Liver (tissue), 7 donors: ENCODE measurements at regions not wholly inside any gene's neighbourhood (a gene's known extent, or its start where the extent isn't known, plus 50 kb on each side); places are given as distances from the start of the nearest gene placed in this dataset.

ENCODE experiments used
- DNase-seq: peaks from one replicate; pipeline ENCODE4 v3.0.0-alpha.2; 2017; ENCODE audit warnings: low spot score
- H3K27ac ChIP-seq, 2 donors: one replicate each; pipeline ENCODE4 v1.7.0; 2013; ENCODE audit warnings: inconsistent platforms in 2 of 2, low read length in 2 of 2, control low read depth in 1 of 2, low read depth in 1 of 2, mild to moderate bottlenecking in 1 of 2
- H3K27me3 ChIP-seq, 4 donors: one replicate each; pipeline versions ENCODE4 v1.6.1 to v1.7.0; 2013; ENCODE audit warnings: low read length in 3 of 4, inconsistent platforms in 1 of 4, mild to moderate bottlenecking in 1 of 4, moderate library complexity in 1 of 4; ENCODE audit not compliant: control insufficient read depth in 4 of 4, insufficient read depth in 4 of 4
- H3K36me3 ChIP-seq, 4 donors: one replicate each; pipeline versions ENCODE4 v1.6.1 to v1.7.0; 2013; ENCODE audit warnings: low read length in 3 of 4, mild to moderate bottlenecking in 3 of 4, low read depth in 1 of 4, moderate library complexity in 1 of 4; ENCODE audit not compliant: control insufficient read depth in 4 of 4, insufficient read depth in 3 of 4
- H3K4me1 ChIP-seq, 4 donors: one replicate each; pipeline versions ENCODE4 v1.6.1 to v1.7.0; 2013; ENCODE audit warnings: low read length in 3 of 4, mild to moderate bottlenecking in 3 of 4, moderate library complexity in 1 of 4; ENCODE audit not compliant: control insufficient read depth in 4 of 4, insufficient read depth in 4 of 4
- H3K4me3 ChIP-seq, 3 donors: one replicate each; pipeline versions ENCODE4 v1.6.1 to v1.7.0; 2013; ENCODE audit warnings: low read length in 3 of 3, control low read depth in 1 of 3, low read depth in 1 of 3, mild to moderate bottlenecking in 1 of 3
- H3K9ac ChIP-seq, 2 donors: one replicate each; pipeline ENCODE4 v1.7.0; 2013; ENCODE audit warnings: low read length in 2 of 2, mild to moderate bottlenecking in 2 of 2, moderate library complexity in 2 of 2, control low read depth in 1 of 2, low read depth in 1 of 2
- H3K9me3 ChIP-seq, 4 donors: one replicate each; pipeline versions ENCODE4 v1.6.1 to v1.7.0; 2013; ENCODE audit warnings: low read length in 3 of 4; ENCODE audit not compliant: control insufficient read depth in 4 of 4
- ATF3 ChIP-seq: IDR thresholded peaks from 2 replicates; pipeline ENCODE4 v1.6.1; 2016; ENCODE audit warnings: antibody characterized with exemption
- EGR1 ChIP-seq, 2 donors: IDR thresholded peaks; 2 replicates each; pipeline ENCODE4 v1.6.1; 2016 to 2018; ENCODE audit warnings: antibody characterized with exemption in 2 of 2, low read depth in 2 of 2
- FOXA1 ChIP-seq: IDR thresholded peaks from 2 replicates; pipeline ENCODE4 v1.6.1; 2016; ENCODE audit warnings: antibody characterized with exemption
- FOXA2 ChIP-seq: IDR thresholded peaks from 2 replicates; pipeline ENCODE4 v1.6.1; 2016; ENCODE audit warnings: antibody characterized with exemption
- GABPA ChIP-seq, 2 donors: IDR thresholded peaks in 1 of 2; conservative IDR thresholded peaks in 1 of 2; 2 replicates each; pipeline ENCODE4 v1.6.1; 2016; ENCODE audit warnings: antibody characterized with exemption in 2 of 2, mild to moderate bottlenecking in 1 of 2, moderate library complexity in 1 of 2
- HNF4A ChIP-seq, 2 donors: conservative IDR thresholded peaks; 2 replicates each; pipeline ENCODE4 v1.6.1; 2016; ENCODE audit warnings: antibody characterized with exemption in 2 of 2, mild to moderate bottlenecking in 2 of 2
- HNF4G ChIP-seq: IDR thresholded peaks from 2 replicates; pipeline ENCODE4 v1.6.1; 2016; ENCODE audit warnings: antibody characterized with exemption
- JUND ChIP-seq, 2 donors: IDR thresholded peaks; 2 replicates each; pipeline ENCODE4 v1.6.1; 2016; ENCODE audit warnings: antibody characterized with exemption in 2 of 2
- MAX ChIP-seq: IDR thresholded peaks from 2 replicates; pipeline ENCODE4 v1.6.1; 2016; ENCODE audit warnings: antibody characterized with exemption
- NR2F2 ChIP-seq: IDR thresholded peaks from 2 replicates; pipeline ENCODE4 v1.6.1; 2016; ENCODE audit warnings: antibody characterized with exemption
- RXRA ChIP-seq, 2 donors: IDR thresholded peaks; 2 replicates each; pipeline ENCODE4 v1.6.1; 2017 to 2018; ENCODE audit warnings: antibody characterized with exemption in 2 of 2, mild to moderate bottlenecking in 1 of 2
- SP1 ChIP-seq: IDR thresholded peaks from 2 replicates; pipeline ENCODE4 v1.6.1; 2018; ENCODE audit warnings: antibody characterized with exemption, mild to moderate bottlenecking
- TAF1 ChIP-seq: conservative IDR thresholded peaks from 2 replicates; pipeline ENCODE4 v1.6.1; 2016; ENCODE audit warnings: antibody characterized with exemption, mild to moderate bottlenecking
- YY1 ChIP-seq: IDR thresholded peaks from 2 replicates; pipeline ENCODE4 v1.6.1; 2016; ENCODE audit warnings: antibody characterized with exemption, mild to moderate bottlenecking
- ZBTB33 ChIP-seq: IDR thresholded peaks from 2 replicates; pipeline ENCODE4 v1.6.1; 2016; ENCODE audit warnings: antibody characterized with exemption
- WGBS: extraction: QIAGEN DNeasy Blood & Tissue Kit; methylation state at CpG from one replicate; pipeline ENCODE4 v1.1.7; 2013; 5-methylcytosine and 5-hydroxymethylcytosine counted together
- donor health status: healthy.
- donor health status: healthy.
- donor health status: healthy.
- donor health status: healthy.

- Histone ChIP-seq H3K9ac (no peak overlapping the region), H3K27me3 (no peaks in the 10 kb centered on the region), H3K4me1 (peaks cover 1 to 2% (median 2%) of the 10 kb centered on the region in 4 donors), H3K27ac (no peak overlapping the region), H3K9me3 (no peaks in the 10 kb centered on the region), H3K36me3 (no peaks in the 10 kb centered on the region), H3K4me3 (no peak overlapping the region)
- TF ChIP-seq TAF1 (no peak), HNF4G (no peak), ZBTB33 (no peak), MAX (no peak), EGR1 (IDR thresholded peaks at IDR 0.05; ENCODE audit: low read depth in 2 of 2) (no peak), FOXA2 (no peak), GABPA (IDR thresholded peaks at IDR 0.05 in 1 of 2, conservative IDR thresholded peaks at IDR 0.05 in 1 of 2) (no peak), HNF4A (conservative IDR thresholded peaks at IDR 0.05) (no peak), SP1 (no peak), ATF3 (no peak), FOXA1 (no peak), NR2F2 (no peak), JUND (IDR thresholded peaks at IDR 0.05) (no peak), YY1 (no peak)
- DNase-seq = no peak
These were observed 701.6 kb downstream of the KCNA4 start for GRCh38 chr11:29315275-29315674.

- Histone ChIP-seq H3K4me1 (peaks cover 0 to 1% (median 0%) of the 10 kb centered on the region in 4 donors), H3K27me3 (no peaks in the 10 kb centered on the region), H3K27ac (no peak overlapping the region), H3K36me3 (no peaks in the 10 kb centered on the region), H3K9me3 (no peaks in the 10 kb centered on the region), H3K9ac (no peak overlapping the region), H3K4me3 (no peak overlapping the region)
- no peak for TF ChIP-seq ZBTB33
- TF ChIP-seq GABPA (IDR thresholded peaks at IDR 0.05 in 1 of 2, conservative IDR thresholded peaks at IDR 0.05 in 1 of 2) = no peak
- 91% methylated on average over 1 of the region's 1 CpG for WGBS
- no peak for DNase-seq
These were observed 702.6 kb downstream of the KCNA4 start for GRCh38 chr11:29314211-29314610.

GRCh38 chr11:29312812-29313211, 704.0 kb downstream of the KCNA4 start:
- Histone ChIP-seq H3K36me3 (no peaks in the 10 kb centered on the region), H3K9ac (no peak overlapping the region), H3K27me3 (no peaks in the 10 kb centered on the region), H3K27ac (no peak overlapping the region), H3K4me3 (no peak overlapping the region), H3K4me1 (no peaks in the 10 kb centered on the region), H3K9me3 (no peaks in the 10 kb centered on the region)
- TF ChIP-seq ATF3 = no peak
- TF ChIP-seq RXRA (IDR thresholded peaks at IDR 0.05) = no peak
- no peak for TF ChIP-seq NR2F2
- no peak for DNase-seq
